NCI-H2196 treated with DMSO at 0.1 percent for 48 hours (cell line): ENCODE measurements at regions not wholly inside any gene's neighbourhood (a gene's known extent, or its start where the extent isn't known, plus 50 kb on each side); places are given as distances from the start of the nearest gene placed in this dataset.

ENCODE experiments used
- DNase-seq: peaks from one replicate; lab custom pipeline; 2025; ENCODE audit not compliant: unreplicated experiment; lab: John Stamatoyannopoulos, UW

GRCh38 chr6:14031516-14031915 is 86.1 kb upstream of the CD83 start:
- DNase-seq = no peak

DNA sequence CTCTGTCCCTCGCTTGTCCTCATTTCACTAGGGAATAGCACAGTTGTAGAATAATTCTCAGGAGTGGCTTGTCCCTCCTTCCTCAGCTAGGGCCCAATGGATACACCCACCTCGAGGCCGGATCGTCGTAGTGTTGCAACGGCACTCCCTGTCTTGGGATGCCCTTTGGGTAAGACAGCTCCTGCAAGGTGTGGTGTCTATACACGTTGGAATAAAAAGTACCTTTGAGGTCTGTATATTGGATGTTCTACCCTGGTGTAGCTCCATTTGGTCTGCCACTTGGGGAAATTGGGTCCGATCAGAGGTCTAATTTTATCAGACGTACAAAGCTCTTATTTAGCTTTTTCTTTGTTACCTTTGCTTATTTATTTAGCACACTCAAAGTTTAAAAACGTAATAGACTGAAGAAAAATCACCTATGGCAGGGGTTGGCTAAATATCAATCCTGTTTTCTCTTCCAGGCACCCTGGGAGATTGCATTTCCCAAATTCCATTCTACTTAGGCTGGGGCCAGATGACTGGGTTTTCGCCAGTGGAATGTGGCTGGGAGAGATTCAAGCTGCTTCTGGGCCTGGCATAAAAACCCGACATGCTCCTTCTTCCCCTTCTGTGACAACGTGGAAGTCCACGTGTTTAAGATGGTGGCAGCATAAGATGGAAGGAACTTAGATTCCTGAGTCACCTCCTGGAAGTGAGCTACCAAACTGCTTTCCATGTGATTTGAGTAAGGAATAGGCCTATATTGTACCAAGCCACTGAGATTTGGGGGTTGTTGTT is 82.3 kb upstream of the CD83 start:
- no peak for DNase-seq

DNA sequence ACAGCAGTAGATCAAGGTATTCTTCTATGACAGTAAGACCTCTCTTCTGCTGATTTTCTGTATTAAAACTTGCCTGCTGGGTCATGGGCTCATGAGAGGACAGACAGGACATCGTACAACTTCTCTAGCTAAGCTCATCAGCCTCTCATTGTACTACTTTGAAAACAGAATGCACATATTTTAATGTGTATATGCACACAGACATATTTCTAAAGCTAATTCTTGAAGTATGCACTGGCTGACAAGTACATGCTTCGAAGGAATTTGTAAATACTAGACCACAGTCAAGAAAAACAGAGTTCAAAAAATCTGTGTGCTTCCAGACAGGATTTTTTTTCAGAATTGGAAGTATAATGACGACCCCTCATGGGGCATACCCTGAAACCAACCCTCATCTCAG is 81.7 kb upstream of the CD83 start:
- no peak for DNase-seq

DNA sequence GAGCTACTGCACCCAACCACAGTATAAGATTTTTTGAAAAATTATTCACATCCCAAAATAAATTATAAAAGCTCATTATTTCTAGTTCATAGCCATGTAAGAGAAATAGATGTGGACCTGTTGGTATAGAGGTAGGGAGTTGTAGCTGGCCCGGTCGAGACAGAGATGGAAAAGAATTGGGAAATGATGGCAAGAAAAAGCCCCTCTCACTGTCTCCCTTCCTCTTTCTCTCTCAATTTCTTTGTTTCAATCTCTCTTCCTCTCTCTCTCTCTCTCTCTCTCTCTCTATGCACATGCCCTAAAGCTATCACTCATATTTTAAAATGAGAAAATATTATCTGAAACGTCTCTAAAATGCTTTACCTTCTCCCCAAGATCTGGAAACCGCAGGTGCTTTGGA is 80.7 kb upstream of the CD83 start:
- no peak for DNase-seq

GRCh38 chr6:14037402-14038277 is 79.9 kb upstream of the CD83 start:
- no peak for DNase-seq

GRCh38 chr6:14038467-14039437 is 78.8 kb upstream of the CD83 start:
- DNase-seq = no peak

DNA sequence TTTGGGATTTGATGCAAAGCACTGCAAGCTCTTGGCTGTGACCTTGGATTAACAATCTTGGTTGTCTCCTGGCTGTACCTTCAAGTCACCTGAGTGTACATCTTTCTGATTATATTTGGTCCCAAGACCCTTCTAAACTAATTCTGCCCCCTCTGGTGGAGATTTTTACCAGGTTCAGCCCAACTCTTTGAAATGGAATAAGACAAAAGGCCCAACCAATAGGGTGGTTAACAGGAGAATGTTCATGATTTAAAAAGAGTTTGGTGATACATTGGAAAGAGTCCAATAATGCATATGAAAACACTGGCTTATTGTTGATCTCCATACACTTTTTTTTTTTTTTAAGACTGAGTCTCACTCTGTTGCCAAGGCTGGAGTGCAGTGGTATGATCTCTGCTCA is 77.5 kb upstream of the CD83 start:
- DNase-seq = no peak

DNA sequence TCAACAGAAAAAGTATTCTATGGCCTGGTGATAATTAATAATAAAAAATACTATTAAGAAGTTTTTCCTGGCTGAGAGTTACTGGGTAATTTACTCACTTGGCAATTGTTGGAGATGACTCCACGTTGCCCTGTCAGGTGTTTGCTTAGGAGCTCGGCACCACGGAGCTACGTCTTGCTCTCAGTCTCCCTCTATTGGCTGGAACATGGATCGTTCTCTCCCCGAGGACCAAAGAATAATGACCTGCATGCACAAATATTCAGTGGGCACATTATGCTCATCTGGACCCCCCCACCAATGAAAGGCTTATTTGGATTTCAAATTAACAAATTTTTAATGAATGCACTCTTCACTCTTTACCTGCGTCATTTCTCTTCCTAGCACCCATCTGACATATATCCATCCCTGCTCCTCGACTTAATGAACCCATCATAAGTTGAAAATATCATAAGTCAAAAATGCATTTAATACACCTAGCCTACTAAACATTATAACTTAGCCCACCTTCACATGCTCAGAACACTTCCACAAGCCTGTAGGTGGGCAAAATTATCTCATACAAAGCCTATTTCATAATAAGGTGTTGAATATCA is 71.0 kb upstream of the CD83 start:
- DNase-seq = no peak

GRCh38 chr6:14047151-14047740 is 70.3 kb upstream of the CD83 start:
- no peak for DNase-seq

DNA sequence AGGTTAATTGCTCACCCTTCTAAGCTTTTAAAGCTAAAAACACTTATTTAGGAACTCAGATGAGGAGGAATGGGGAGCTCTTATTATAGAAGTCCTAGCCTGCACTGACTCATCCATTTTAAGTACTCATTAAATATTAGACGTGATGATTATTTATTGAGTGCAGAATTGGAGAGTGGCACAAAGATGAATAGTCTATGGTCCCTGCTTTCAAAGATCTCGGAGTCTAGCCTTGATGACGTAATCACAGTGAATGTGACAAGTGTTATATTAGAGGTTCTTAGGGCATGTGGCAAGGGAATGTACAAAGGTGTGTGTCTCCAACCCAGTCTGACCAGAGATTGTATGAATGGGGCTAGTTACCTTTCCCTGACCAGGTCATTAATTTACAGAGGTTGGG is 68.7 kb upstream of the CD83 start:
- DNase-seq = no peak

DNA sequence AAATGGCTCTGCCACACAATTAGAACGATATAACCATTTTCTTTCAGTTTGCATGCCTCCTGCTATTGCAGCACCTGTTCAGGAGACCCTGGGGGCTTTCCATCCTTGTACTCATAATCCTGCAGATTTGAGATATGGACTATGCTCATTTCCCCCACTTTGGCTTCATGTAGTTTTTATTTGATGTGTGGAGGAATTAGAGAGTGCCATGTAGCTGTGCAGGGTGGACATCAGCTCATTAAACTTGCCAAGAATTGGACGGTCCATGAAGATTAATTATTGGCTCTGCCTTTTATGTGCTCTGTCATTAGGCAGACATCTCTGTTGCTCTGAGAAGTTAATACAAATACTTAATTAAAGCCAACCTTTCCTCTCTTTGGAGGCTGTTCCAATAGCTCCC is 66.2 kb upstream of the CD83 start:
- no peak for DNase-seq

- DNase-seq = no peak
These were observed 63.8 kb upstream of the CD83 start for GRCh38 chr6:14053811-14054210.

DNA sequence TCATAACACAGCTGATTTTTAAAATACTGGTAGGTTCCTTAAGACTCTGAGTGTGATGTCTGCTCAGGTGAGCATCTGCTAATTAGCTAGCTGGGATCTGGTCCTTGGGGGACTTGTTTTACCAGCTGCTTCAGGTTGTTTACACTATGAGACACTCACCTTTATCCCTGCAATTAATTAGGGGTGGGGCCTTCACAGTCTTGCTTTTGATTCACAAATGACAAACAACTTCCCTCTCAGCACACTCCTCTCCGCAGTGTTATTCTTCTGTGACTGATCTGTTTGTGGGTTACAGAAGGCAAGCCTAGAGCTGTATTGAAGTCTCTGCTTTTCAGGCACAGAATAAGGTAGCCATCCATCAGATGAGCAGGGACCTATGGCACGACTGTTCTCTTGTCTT is 62.0 kb upstream of the CD83 start:
- DNase-seq = peak; percentile 41

DNA sequence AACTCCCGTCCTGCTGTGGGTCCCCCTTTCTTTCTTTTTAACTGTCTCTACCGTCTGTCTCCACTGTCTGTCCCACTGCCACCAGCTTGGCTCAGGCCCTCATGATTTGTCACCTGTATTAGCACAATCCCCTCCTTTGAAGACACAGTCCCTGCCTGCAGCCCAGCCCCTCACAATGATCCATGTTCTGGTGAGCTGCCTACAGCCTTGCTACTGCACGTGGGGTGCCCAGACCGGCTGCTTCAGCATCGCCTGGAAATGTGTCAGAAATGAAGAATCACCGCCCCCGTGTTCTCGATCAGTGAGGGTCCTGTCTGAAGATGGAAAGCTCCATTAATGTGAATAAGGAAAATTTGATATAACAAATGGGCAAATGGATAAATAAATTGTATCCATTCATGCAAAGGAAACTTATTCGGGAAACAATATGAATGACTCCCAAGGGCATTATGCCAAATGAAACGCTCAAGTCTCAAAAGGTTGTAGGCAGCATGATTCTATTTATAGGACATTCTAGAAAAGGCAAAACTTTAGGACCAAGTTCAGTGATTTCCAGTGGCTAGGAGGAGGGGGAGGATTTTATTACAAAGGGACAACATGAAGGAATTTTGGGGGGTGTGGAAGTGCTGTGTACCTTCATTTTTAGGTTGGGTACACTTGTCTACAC is 59.4 kb upstream of the CD83 start:
- no peak for DNase-seq

DNA sequence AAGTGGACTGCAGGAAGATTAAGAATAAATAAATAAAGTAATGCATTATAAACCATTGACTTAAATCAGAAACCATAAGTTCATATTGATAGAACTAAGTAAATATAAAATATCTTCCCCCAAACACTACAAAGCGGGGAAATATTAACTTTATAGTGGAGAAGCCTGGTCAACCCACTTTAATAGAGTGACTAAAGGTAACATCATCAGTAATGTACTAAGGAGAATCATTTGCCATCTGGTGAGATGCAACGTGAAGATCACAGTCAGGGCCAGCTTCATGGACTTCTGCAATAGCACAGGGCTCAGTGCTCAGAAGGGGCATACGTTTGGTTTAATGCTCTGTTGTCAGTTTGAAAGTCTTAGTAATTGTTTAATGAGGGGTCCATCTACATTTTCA is 58.8 kb upstream of the CD83 start:
- no peak for DNase-seq

DNA sequence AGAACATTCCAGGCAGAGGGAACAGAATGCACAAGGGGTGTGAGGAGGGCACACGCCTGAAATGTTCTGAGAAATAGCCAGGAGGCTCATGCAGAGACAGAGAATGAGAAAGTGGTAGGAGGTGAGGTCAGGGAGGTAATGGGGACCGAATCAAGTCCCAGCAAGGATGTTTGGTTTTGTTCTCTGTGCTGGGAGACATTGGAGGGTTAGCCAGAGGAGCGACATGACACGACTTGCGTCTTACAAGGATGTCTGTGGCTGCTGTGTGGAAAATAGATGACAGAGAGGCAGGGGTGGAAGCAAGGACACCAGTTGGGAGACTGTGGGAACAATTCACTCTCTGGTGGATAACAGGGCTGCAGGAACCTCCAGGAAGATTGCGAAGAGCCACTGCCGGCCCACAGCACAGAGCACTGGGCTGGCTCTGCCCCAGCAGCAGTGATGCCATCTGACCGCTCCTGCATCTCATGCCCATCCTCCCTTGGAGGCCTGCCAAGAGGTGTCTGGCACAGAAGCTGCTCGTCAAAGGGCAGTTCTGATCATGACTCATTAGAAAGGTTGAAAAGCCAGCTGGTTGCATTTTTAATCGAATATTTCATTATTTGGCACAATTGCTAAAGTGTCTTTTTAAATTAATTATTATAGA is 57.7 kb upstream of the CD83 start:
- peak; percentile 61 for DNase-seq

DNA sequence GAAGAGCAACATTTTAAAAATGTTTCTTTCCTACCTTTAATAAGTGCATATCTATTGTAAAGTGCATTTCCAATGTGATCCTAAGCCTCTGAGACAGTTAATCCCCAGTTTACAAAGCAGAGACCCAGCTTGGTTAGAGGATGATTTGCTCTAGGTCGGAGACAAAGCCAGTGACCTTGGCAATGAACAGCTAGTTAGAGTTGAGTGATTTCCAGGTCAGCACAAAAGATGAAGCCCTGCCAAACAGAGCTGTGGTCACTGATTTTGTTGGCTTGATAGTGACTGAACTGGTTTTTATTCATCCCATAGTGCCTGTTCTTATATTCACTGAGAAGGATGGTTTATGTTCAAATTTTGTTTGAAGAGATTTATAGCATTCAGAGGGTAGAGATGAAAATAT is 56.6 kb upstream of the CD83 start:
- DNase-seq = peak; percentile 20

GRCh38 chr6:14061643-14062042 is 55.9 kb upstream of the CD83 start:
- no peak for DNase-seq

GRCh38 chr6:14062345-14063029 is 55.1 kb upstream of the CD83 start:
- no peak for DNase-seq
